Upper lobe of left lung (tissue), 6 donors: ENCODE measurements at regions not wholly inside any gene's neighbourhood (a gene's known extent, or its start where the extent isn't known, plus 50 kb on each side); places are given as distances from the start of the nearest gene placed in this dataset.
"Not testable (repeated sequence)": the region's sequence is repeated elsewhere in the genome, so short reads cannot be mapped to it uniquely, and the experiment has no call there.

Experiments used
- ATAC-seq, 2 donors: fragments of 200-7000 bp; cut with Tn5 transposase; one replicate each; pipeline ENCODE4 v1.9.1; 2022; ENCODE audit warnings: mild to moderate bottlenecking in 2 of 2, moderate library complexity in 2 of 2; ENCODE audit not compliant: low FRiP score in 2 of 2
- DNase-seq, 2 donors: peaks; one replicate each; pipeline ENCODE4 v3.0.0-alpha.2; 2019 to 2020
- H3K27ac ChIP-seq, 4 donors: fragments of 200-600 bp; sonication (generic); one replicate each; pipeline ENCODE4 v1.5.1; 2016 to 2019
- H3K27me3 ChIP-seq, 4 donors: fragments of 200-600 bp; sonication (generic); one replicate each; pipeline ENCODE4 v1.5.1; 2017 to 2019
- H3K36me3 ChIP-seq, 4 donors: fragments of 200-600 bp; sonication (generic); one replicate each; pipeline ENCODE4 v1.5.1; 2016 to 2019
- H3K4me1 ChIP-seq, 4 donors: fragments of 200-600 bp; sonication (generic); one replicate each; pipeline ENCODE4 v1.5.1; 2018 to 2019
- H3K4me3 ChIP-seq, 4 donors: fragments of 200-600 bp; sonication (generic); one replicate each; pipeline ENCODE4 v1.5.1; 2017 to 2019; ENCODE audit warnings: mild to moderate bottlenecking in 2 of 4, moderate library complexity in 1 of 4
- H3K9me3 ChIP-seq, 4 donors: fragments of 200-600 bp; sonication (generic); one replicate each; pipeline ENCODE4 v1.5.1; 2018 to 2019
- CTCF ChIP-seq, 6 experiments: fragments of 450-650 bp in 4 of 6; fragments of 200-600 bp in 2 of 6; sonication (generic) in 2 of 6; IDR thresholded peaks; one replicate each; pipeline ENCODE4 v1.5.1; 2016 to 2019; ENCODE audit warnings: antibody characterized with exemption in 6 of 6
- EP300 ChIP-seq, 4 donors: sonication (generic); formaldehyde crosslinking; IDR thresholded peaks; one replicate each; pipeline ENCODE4 v1.5.1; 2017; ENCODE audit warnings: antibody characterized with exemption in 4 of 4, control low read depth in 2 of 4
- POLR2A ChIP-seq, 4 donors: fragments of 450-650 bp; IDR thresholded peaks; one replicate each; pipeline ENCODE4 v1.5.1; 2016 to 2017; ENCODE audit warnings: antibody characterized with exemption in 4 of 4, mild to moderate bottlenecking in 2 of 4
- POLR2AphosphoS5 ChIP-seq, 2 donors: sonication (generic); formaldehyde crosslinking; IDR thresholded peaks; one replicate each; pipeline ENCODE4 v1.5.1; 2017; ENCODE audit warnings: antibody characterized with exemption in 2 of 2
- WGBS, 2 donors: methylation state at CpG; one replicate each; pipeline ENCODE4 v1.1.5; 2017 to 2018; 5-methylcytosine and 5-hydroxymethylcytosine counted together
- donor health status: DM: no; HTN: no; CAD: no; lungs with moderate emphysema.
- donor health status: DM: no; HTN: yes; CAD: no; lungs with severe emphysema.

GRCh38 chr4:186829740-186830449 is 106.2 kb upstream of the FAT1 start:
- no peak overlapping the region for H3K4me3 ChIP-seq
- DNase-seq, result no peak
- 48 to 53% methylated on average over 9 of the region's 9 CpGs for WGBS, 2 donors
- TF ChIP-seq CTCF (IDR thresholded peaks at IDR 0.05), result no peak
- peak in 1 of 4 donors; percentile 48 for TF ChIP-seq EP300 (IDR thresholded peaks at IDR 0.05)
- no peak for TF ChIP-seq POLR2A (IDR thresholded peaks at IDR 0.05)
- TF ChIP-seq POLR2AphosphoS5 (IDR thresholded peaks at IDR 0.05), result no peak
- peak overlapping the region in 2 of 4 donors; percentile 30 to 36 for H3K27ac ChIP-seq
- H3K9me3 ChIP-seq, result no peaks in the 10 kb centered on the region
- peaks cover 0 to 4% (median 0%) of the 10 kb centered on the region in 4 donors for H3K4me1 ChIP-seq
- ATAC-seq, result peak in 1 of 2 donors; percentile 40
- no peaks in the 10 kb centered on the region for H3K36me3 ChIP-seq
- no peaks in the 10 kb centered on the region for H3K27me3 ChIP-seq

DNA sequence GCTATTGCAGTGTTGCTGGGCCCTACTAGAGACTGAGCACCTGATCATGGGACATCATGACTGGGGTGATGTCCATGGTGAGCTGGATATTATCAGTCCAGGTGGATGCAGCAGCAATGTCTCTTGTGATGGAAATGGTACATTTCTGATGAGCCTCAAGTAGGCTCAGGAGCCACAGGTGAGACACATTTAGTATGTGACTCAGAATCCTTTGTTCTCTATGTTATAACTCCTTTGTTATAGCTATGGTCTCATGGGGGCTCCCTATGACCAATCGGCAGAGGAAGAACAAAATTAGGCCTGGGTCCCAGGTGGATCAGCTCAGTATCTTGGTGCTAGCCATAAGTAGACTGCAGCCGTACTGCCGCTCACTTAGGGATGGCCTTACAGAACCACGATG is 107.9 kb upstream of the FAT1 start:
- ATAC-seq, result no peak
- H3K27me3 ChIP-seq, result no peaks in the 10 kb centered on the region
- no peaks in the 10 kb centered on the region for H3K36me3 ChIP-seq
- H3K9me3 ChIP-seq, result no peaks in the 10 kb centered on the region
- 75 to 83% methylated on average over 4 of the region's 4 CpGs for WGBS, 2 donors
- H3K4me1 ChIP-seq, result peaks cover 0 to 4% (median 0%) of the 10 kb centered on the region in 4 donors
- DNase-seq, result no peak
- TF ChIP-seq POLR2A (IDR thresholded peaks at IDR 0.05), result no peak
- no peak for TF ChIP-seq EP300 (IDR thresholded peaks at IDR 0.05)
- no peak for TF ChIP-seq POLR2AphosphoS5 (IDR thresholded peaks at IDR 0.05)
- no peak for TF ChIP-seq CTCF (IDR thresholded peaks at IDR 0.05)
- peak overlapping the region in 2 of 4 donors; percentile 8 to 62 for H3K27ac ChIP-seq
- no peak overlapping the region for H3K4me3 ChIP-seq

GRCh38 chr4:186832906-186833305 is 109.2 kb upstream of the FAT1 start:
- WGBS, 2 donors, result 32 to 41% methylated on average over 1 of the region's 1 CpG
- peak in 1 of 2 donors; percentile 33 for ATAC-seq
- H3K27me3 ChIP-seq, result no peaks in the 10 kb centered on the region
- peaks cover 0 to 4% (median 0%) of the 10 kb centered on the region in 4 donors for H3K4me1 ChIP-seq
- no peaks in the 10 kb centered on the region for H3K36me3 ChIP-seq
- TF ChIP-seq EP300 (IDR thresholded peaks at IDR 0.05) (peak in 2 of 4 donors; percentile 12 to 62), POLR2A (IDR thresholded peaks at IDR 0.05) (no peak)
- DNase-seq, result no peak
- H3K9me3 ChIP-seq, result no peaks in the 10 kb centered on the region
- peak overlapping the region in 1 of 4 donors; percentile 62 for H3K27ac ChIP-seq
- H3K4me3 ChIP-seq, result no peak overlapping the region

- not testable (repeated sequence) for DNase-seq, H3K27me3 ChIP-seq, H3K27ac ChIP-seq, ATAC-seq, H3K4me3 ChIP-seq, H3K9me3 ChIP-seq, H3K4me1 ChIP-seq, H3K36me3 ChIP-seq
- WGBS, 2 donors, result 61 to 89% methylated on average over 3 of the region's 3 CpGs
Measured at GRCh38 chr4:186837463-186837862, 113.8 kb upstream of the FAT1 start.

DNA sequence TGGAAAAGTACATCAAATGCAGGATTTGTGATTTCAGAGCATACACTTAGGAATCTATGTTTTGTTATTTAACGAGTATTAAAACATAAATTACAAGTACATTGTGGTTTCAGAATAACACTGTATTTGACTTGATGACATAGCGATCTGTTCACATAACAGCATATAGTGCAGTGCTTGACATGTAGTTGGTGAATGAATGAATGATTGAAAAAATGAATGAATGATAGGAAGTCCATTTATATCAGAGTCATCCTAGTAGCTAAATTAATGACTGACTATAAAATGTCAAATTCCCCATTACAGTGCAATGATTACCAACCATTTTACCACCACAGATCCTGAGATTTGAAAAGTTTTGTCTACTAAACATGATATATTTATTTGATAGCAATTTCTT is 114.6 kb upstream of the FAT1 start:
- no peaks in the 10 kb centered on the region for H3K36me3 ChIP-seq
- ATAC-seq (no peak), DNase-seq (no peak)
- WGBS, 2 donors, result 92 to 98% methylated on average over 2 of the region's 2 CpGs
- H3K27me3 ChIP-seq, result no peaks in the 10 kb centered on the region
- TF ChIP-seq EP300 (IDR thresholded peaks at IDR 0.05) (no peak), CTCF (IDR thresholded peaks at IDR 0.05) (no peak), POLR2AphosphoS5 (IDR thresholded peaks at IDR 0.05) (no peak), POLR2A (IDR thresholded peaks at IDR 0.05) (no peak)
- no peak overlapping the region for H3K4me3 ChIP-seq
- no peaks in the 10 kb centered on the region for H3K4me1 ChIP-seq
- H3K27ac ChIP-seq, result no peak overlapping the region
- H3K9me3 ChIP-seq, result no peaks in the 10 kb centered on the region
